PC-3 (cell line): ENCODE measurements at regions not wholly inside any gene's neighbourhood (a gene's known extent, or its start where the extent isn't known, plus 50 kb on each side); places are given as distances from the start of the nearest gene placed in this dataset.
"Not testable (repeated sequence)": the region's sequence is repeated elsewhere in the genome, so short reads cannot be mapped to it uniquely, and the experiment has no call there.

ENCODE experiments used
- ATAC-seq: fragments of 200-7000 bp; cut with Tn5 transposase; 2 replicates; pipeline ENCODE4 v1.9.1; 2020; ENCODE audit warnings: mild to moderate bottlenecking, moderate library complexity
- BruUV-seq: library from RNA; stranded (reverse); fragments of 400-500 nt; replicated peaks from 2 replicates; lab custom pipeline; 2021; lab: Mats Ljungman, UMichigan
- CTCF ChIA-PET: fragments of 300-600 bp; sonication (Branson Sonifier 250); formaldehyde crosslinking; loops from one replicate; lab custom pipeline; 2022; ENCODE audit warnings: antibody characterized with exemption; lab: Charles Lee
- POLR2A ChIA-PET: fragments of 300-600 bp; sonication (Branson Sonifier 250); formaldehyde crosslinking; loops from one replicate; lab custom pipeline; 2022; ENCODE audit warnings: antibody characterized with exemption; ENCODE audit not compliant: unreplicated experiment; lab: Charles Lee
- DNase-seq: peaks from one replicate; pipeline ENCODE4 v3.0.0-alpha.2; 2015
- H2AFZ ChIP-seq: fragments of 300-600 bp; sonication (generic); 2 replicates; pipeline ENCODE4 v1.6.0; 2016; ENCODE audit warnings: antibody characterized with exemption, low read length
- H3F3A ChIP-seq: fragments of 300-600 bp; sonication (generic); one replicate; pipeline ENCODE4 v1.6.0; 2017; ENCODE audit warnings: antibody characterized with exemption, low read length, control low read depth, mild to moderate bottlenecking; ENCODE audit not compliant: unreplicated experiment
- H3K27ac ChIP-seq: fragments of 300-600 bp; sonication (generic); 2 replicates; pipeline ENCODE4 v1.5.1; 2016; ENCODE audit warnings: mild to moderate bottlenecking, low read length
- H3K27me3 ChIP-seq: fragments of 300-600 bp; sonication (generic); 2 replicates; pipeline ENCODE4 v1.6.1; 2016; ENCODE audit warnings: low read length, mixed read lengths
- H3K36me3 ChIP-seq: fragments of 300-600 bp; sonication (generic); 2 replicates; pipeline ENCODE4 v1.6.1; 2016; ENCODE audit warnings: low read depth, mixed run types, low read length, mixed read lengths
- H3K4me1 ChIP-seq: fragments of 300-600 bp; sonication (generic); 2 replicates; pipeline ENCODE4 v1.5.1; 2016; ENCODE audit warnings: low read length; ENCODE audit not compliant: insufficient read depth
- H3K4me2 ChIP-seq: fragments of 300-600 bp; sonication (generic); 2 replicates; pipeline ENCODE4 v1.6.0; 2016; ENCODE audit warnings: low read length
- H3K4me3 ChIP-seq: fragments of 300-600 bp; sonication (generic); 2 replicates; pipeline ENCODE4 v1.5.1; 2016; ENCODE audit warnings: mild to moderate bottlenecking, low read length, mixed read lengths
- H3K79me2 ChIP-seq: fragments of 300-600 bp; sonication (generic); 2 replicates; pipeline ENCODE4 v1.6.1; 2017; ENCODE audit warnings: low read length, mixed read lengths
- H3K9ac ChIP-seq: fragments of 300-600 bp; sonication (generic); 2 replicates; pipeline ENCODE4 v1.6.0; 2016; ENCODE audit warnings: mild to moderate bottlenecking, low read length
- H3K9me2 ChIP-seq: fragments of 300-600 bp; sonication (generic); replicated peaks from 2 replicates; pipeline ENCODE4 v1.6.1; 2016; ENCODE audit warnings: mixed run types, low read length, mixed read lengths
- H3K9me3 ChIP-seq: fragments of 300-600 bp; sonication (generic); 2 replicates; pipeline ENCODE4 v1.6.1; 2016; ENCODE audit warnings: low read length, mixed read lengths
- H4K20me1 ChIP-seq: fragments of 300-600 bp; sonication (generic); 2 replicates; pipeline ENCODE4 v1.6.1; 2016; ENCODE audit warnings: low read length, mixed read lengths
- EZH2 ChIP-seq: fragments of 300-600 bp; sonication (generic); IDR thresholded peaks from one replicate; pipeline ENCODE4 v1.6.1; 2017; ENCODE audit warnings: antibody characterized with exemption, mild to moderate bottlenecking, low read length; ENCODE audit not compliant: unreplicated experiment
- EZH2phosphoT487 ChIP-seq: fragments of 300-600 bp; sonication (generic); IDR thresholded peaks from 2 replicates; pipeline ENCODE4 v1.6.1; 2018; ENCODE audit warnings: mild to moderate bottlenecking, antibody characterized with exemption, low read length, borderline replicate concordance
- intact Hi-C: fragments of 100-400 bp; cut with micrococcal nuclease; formaldehyde crosslinking; loops from 2 replicates; pipeline ENCODE4 v1.9.0; 2023
- TF ChIP-seq, protein P1 (sequence below): fragments of 300-600 bp; sonication (generic); conservative IDR thresholded peaks from 2 replicates; pipeline ENCODE4 v1.5.1; 2017; ENCODE audit warnings: antibody characterized with exemption, low read depth, mild to moderate bottlenecking, low read length

DNA sequence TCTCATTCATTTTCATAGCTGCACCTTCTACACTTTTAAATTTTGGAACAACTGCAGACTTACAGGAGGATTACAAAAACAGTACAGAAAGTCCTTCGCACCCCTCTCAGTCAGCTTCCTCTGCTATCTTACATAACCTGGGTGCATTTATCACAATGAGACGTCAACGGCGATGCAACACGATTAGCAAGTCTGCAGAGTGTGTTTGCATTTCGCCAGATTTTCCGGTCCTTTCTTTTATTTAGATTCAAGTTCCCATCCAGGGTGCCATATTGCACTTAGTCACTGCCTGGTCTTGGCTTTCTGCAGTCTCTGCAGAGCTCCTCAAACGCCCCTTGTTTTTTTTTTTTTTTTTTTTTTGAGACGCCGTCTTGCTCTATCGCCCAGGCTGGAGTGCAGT, 85.9 kb downstream of the ASMT start:
- no peaks in the 10 kb centered on the region for H3K36me3 ChIP-seq
- no peak overlapping the region for H3K4me3 ChIP-seq
- no peaks in the 10 kb centered on the region for H3K79me2 ChIP-seq
- H3F3A ChIP-seq: no peaks in the 10 kb centered on the region
- H2AFZ ChIP-seq: no peak overlapping the region
- POLR2A ChIA-PET: no interaction called here
- no peaks in the 10 kb centered on the region for H3K9me2 ChIP-seq
- no peaks in the 10 kb centered on the region for H3K27me3 ChIP-seq
- H3K9me3 ChIP-seq: no peaks in the 10 kb centered on the region
- ATAC-seq (no peak), DNase-seq (no peak)
- H3K4me1 ChIP-seq: no peaks in the 10 kb centered on the region
- no TSS peak for BruUV-seq
- no peak overlapping the region for H3K4me2 ChIP-seq
- H3K27ac ChIP-seq: no peak overlapping the region
- intact Hi-C loops: no loop called here
- no peak overlapping the region for H3K9ac ChIP-seq
- TF ChIP-seq EZH2: no peak
- no peak for TF ChIP-seq EZH2phosphoT487
- TF ChIP-seq, protein P1, sequence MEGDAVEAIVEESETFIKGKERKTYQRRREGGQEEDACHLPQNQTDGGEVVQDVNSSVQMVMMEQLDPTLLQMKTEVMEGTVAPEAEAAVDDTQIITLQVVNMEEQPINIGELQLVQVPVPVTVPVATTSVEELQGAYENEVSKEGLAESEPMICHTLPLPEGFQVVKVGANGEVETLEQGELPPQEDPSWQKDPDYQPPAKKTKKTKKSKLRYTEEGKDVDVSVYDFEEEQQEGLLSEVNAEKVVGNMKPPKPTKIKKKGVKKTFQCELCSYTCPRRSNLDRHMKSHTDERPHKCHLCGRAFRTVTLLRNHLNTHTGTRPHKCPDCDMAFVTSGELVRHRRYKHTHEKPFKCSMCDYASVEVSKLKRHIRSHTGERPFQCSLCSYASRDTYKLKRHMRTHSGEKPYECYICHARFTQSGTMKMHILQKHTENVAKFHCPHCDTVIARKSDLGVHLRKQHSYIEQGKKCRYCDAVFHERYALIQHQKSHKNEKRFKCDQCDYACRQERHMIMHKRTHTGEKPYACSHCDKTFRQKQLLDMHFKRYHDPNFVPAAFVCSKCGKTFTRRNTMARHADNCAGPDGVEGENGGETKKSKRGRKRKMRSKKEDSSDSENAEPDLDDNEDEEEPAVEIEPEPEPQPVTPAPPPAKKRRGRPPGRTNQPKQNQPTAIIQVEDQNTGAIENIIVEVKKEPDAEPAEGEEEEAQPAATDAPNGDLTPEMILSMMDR: no peak
- H4K20me1 ChIP-seq: no peaks in the 10 kb centered on the region
- CTCF ChIA-PET: no interaction called here

- not testable (repeated sequence) for H3K27ac ChIP-seq
Measured at GRCh38 chrX:1701396-1701901, 86.6 kb downstream of the ASMT start.

DNA sequence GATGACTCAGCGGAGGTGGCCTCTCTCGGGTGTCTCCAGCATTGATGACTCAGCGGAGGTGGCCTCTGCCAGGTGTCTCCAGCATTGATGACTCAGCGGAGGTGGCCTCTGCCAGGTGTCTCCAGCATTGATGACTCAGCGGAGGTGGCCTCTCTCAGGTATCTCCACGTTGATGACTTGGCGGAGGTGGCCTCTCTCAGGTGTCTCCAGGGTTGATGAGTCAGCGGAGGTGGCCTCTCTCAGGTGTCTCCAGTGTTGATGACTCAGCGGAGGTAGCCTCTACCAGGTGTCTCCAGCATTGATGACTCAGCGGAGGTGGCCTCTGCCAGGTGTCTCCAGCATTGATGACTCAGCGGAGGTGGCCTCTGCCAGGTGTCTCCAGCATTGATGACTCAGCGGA, 87.3 kb downstream of the ASMT start:
- H3K4me3 ChIP-seq, H4K20me1 ChIP-seq, H2AFZ ChIP-seq, H3K27ac ChIP-seq, H3K36me3 ChIP-seq, H3K4me1 ChIP-seq, H3F3A ChIP-seq, H3K9me2 ChIP-seq, intact Hi-C loops, H3K9me3 ChIP-seq, DNase-seq, POLR2A ChIA-PET, H3K4me2 ChIP-seq, BruUV-seq, H3K27me3 ChIP-seq, CTCF ChIA-PET, H3K9ac ChIP-seq, H3K79me2 ChIP-seq, ATAC-seq: not testable (repeated sequence)

More at GRCh38 chrX:1701396-1701901, 86.6 kb downstream of the ASMT start:
- H3K4me1 ChIP-seq, BruUV-seq, H3K4me2 ChIP-seq, H2AFZ ChIP-seq, ATAC-seq, H3F3A ChIP-seq, H3K9me2 ChIP-seq, H3K9ac ChIP-seq, H3K27me3 ChIP-seq, H3K4me3 ChIP-seq, DNase-seq, intact Hi-C loops, CTCF ChIA-PET, H3K79me2 ChIP-seq, H4K20me1 ChIP-seq, POLR2A ChIA-PET, H3K9me3 ChIP-seq, H3K36me3 ChIP-seq: not testable (repeated sequence)

- H3K9me3 ChIP-seq, H3K4me2 ChIP-seq, H3K79me2 ChIP-seq, BruUV-seq, ATAC-seq, H3K9ac ChIP-seq, H3K4me3 ChIP-seq, H3K27me3 ChIP-seq, CTCF ChIA-PET, H3K9me2 ChIP-seq, H3K27ac ChIP-seq, H3K36me3 ChIP-seq, intact Hi-C loops, H3K4me1 ChIP-seq, H3F3A ChIP-seq, POLR2A ChIA-PET, H4K20me1 ChIP-seq, H2AFZ ChIP-seq: not testable (repeated sequence)
- DNase-seq: peak; percentile 6
Measured at GRCh38 chrX:1702557-1702956, 87.7 kb downstream of the ASMT start.

DNA sequence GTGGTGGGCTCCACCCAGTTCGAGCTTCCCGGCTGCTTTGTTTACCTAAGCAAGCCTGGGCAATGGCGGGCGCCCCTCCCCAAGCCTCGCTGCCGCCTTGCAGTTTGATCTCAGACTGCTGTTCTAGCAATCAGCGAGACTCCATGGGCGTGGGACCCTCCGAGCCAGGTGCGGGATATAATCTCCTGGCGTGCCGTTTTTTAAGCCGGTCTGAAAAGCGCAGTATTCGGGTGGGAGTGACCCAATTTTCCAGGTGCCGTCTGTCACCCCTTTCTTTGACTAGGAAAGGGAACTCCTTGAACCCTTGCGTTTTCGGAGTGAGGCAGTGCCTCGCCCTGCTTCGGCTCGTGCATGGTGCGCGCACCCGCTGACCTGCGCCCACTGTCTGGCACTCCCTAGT, 94.4 kb downstream of the ASMT start:
- H3K4me2 ChIP-seq, H4K20me1 ChIP-seq, BruUV-seq, intact Hi-C loops, H3K36me3 ChIP-seq, ATAC-seq, H3K9me2 ChIP-seq, POLR2A ChIA-PET, H3K4me3 ChIP-seq, DNase-seq, H2AFZ ChIP-seq, H3K9me3 ChIP-seq, H3K27ac ChIP-seq, H3K79me2 ChIP-seq, H3F3A ChIP-seq, H3K4me1 ChIP-seq, H3K27me3 ChIP-seq, H3K9ac ChIP-seq, CTCF ChIA-PET: not testable (repeated sequence)
